Activated B cell treated with CpG ODN at 0.5 μM for 24 hours (primary cell): ENCODE measurements at regions not wholly inside any gene's neighbourhood (a gene's known extent, or its start where the extent isn't known, plus 50 kb on each side); places are given as distances from the start of the nearest gene placed in this dataset.
"Not testable (repeated sequence)": the region's sequence is repeated elsewhere in the genome, so short reads cannot be mapped to it uniquely, and the experiment has no call there.

Experiments
- ATAC-seq: fragments of 200-7000 bp; cut with Tn5 transposase; one replicate; pipeline ENCODE4 v1.10.0; 2021; ENCODE audit warnings: low read depth, mild to moderate bottlenecking, moderate library complexity
- CTCF ChIA-PET: fragments of 350-600 bp; sonication (Branson Sonifier 250); formaldehyde crosslinking; loops from one replicate; lab custom pipeline; 2021; ENCODE audit warnings: antibody characterized with exemption; lab: Charles Lee
- POLR2A ChIA-PET: fragments of 350-600 bp; sonication (Branson Sonifier 250); formaldehyde crosslinking; loops from one replicate; lab custom pipeline; 2021; ENCODE audit warnings: antibody characterized with exemption; lab: Charles Lee
- DNase-seq: peaks from one replicate; pipeline ENCODE4 v3.0.0; 2022
- H3K27ac Mint-ChIP-seq: one replicate; pipeline ENCODE4 v1.8.0; 2020; ENCODE audit warnings: mixed read lengths
- H3K27me3 Mint-ChIP-seq: one replicate; pipeline ENCODE4 v1.8.0; 2021; ENCODE audit warnings: mixed read lengths
- H3K36me3 Mint-ChIP-seq: one replicate; pipeline ENCODE4 v1.8.0; 2021; ENCODE audit warnings: low read depth, mixed read lengths
- H3K4me1 Mint-ChIP-seq: one replicate; pipeline ENCODE4 v1.8.0; 2021; ENCODE audit warnings: mixed read lengths
- H3K4me3 Mint-ChIP-seq: one replicate; pipeline ENCODE4 v1.8.0; 2020; ENCODE audit warnings: mild to moderate bottlenecking, mixed read lengths
- H3K9me3 Mint-ChIP-seq: one replicate; pipeline ENCODE4 v1.8.0; 2020; ENCODE audit warnings: mixed read lengths
- CTCF ChIP-seq: fragments of 200-600 bp; IDR thresholded peaks from one replicate; pipeline ENCODE4 v1.8.0; 2022; ENCODE audit warnings: antibody characterized with exemption, mild to moderate bottlenecking
- intact Hi-C: fragments of 100-400 bp; cut with micrococcal nuclease; formaldehyde crosslinking; loops from one replicate; pipeline ENCODE4 v1.15.1; 2024

- H3K4me1 Mint-ChIP-seq, ATAC-seq, H3K36me3 Mint-ChIP-seq, H3K27me3 Mint-ChIP-seq, CTCF ChIA-PET, H3K4me3 Mint-ChIP-seq, intact Hi-C loops, DNase-seq, H3K9me3 Mint-ChIP-seq, POLR2A ChIA-PET, H3K27ac Mint-ChIP-seq: not testable (repeated sequence)
Measured at GRCh38 chr15:44833081-44833480, 96.8 kb downstream of the TRIM69 start.

- H3K36me3 Mint-ChIP-seq, H3K27me3 Mint-ChIP-seq, H3K4me1 Mint-ChIP-seq, DNase-seq, CTCF ChIA-PET, H3K4me3 Mint-ChIP-seq, POLR2A ChIA-PET, ATAC-seq, intact Hi-C loops, H3K9me3 Mint-ChIP-seq, H3K27ac Mint-ChIP-seq: not testable (repeated sequence)
Measured at GRCh38 chr15:44833761-44834160, 97.4 kb downstream of the TRIM69 start.

GRCh38 chr15:44835082-44835481, 98.8 kb downstream of the TRIM69 start:
- DNase-seq, H3K27me3 Mint-ChIP-seq, POLR2A ChIA-PET, ATAC-seq, H3K27ac Mint-ChIP-seq, H3K9me3 Mint-ChIP-seq, H3K4me1 Mint-ChIP-seq, H3K4me3 Mint-ChIP-seq, H3K36me3 Mint-ChIP-seq, CTCF ChIA-PET, intact Hi-C loops: not testable (repeated sequence)

GRCh38 chr15:44836094-44836493, 99.8 kb downstream of the TRIM69 start:
- H3K27ac Mint-ChIP-seq, result no peak overlapping the region
- no peak for DNase-seq
- no peak overlapping the region for H3K4me3 Mint-ChIP-seq
- TF ChIP-seq CTCF, result no peak
- CTCF ChIA-PET, result no interaction called here
- intact Hi-C loops, result no loop called here
- H3K27me3 Mint-ChIP-seq, result no peaks in the 10 kb centered on the region
- H3K9me3 Mint-ChIP-seq, result no peaks in the 10 kb centered on the region
- POLR2A ChIA-PET, result no interaction called here
- no peaks in the 10 kb centered on the region for H3K4me1 Mint-ChIP-seq
- H3K36me3 Mint-ChIP-seq, result no peaks in the 10 kb centered on the region
- ATAC-seq, result no peak

- H3K27ac Mint-ChIP-seq, DNase-seq, H3K4me1 Mint-ChIP-seq, CTCF ChIA-PET, H3K36me3 Mint-ChIP-seq, H3K4me3 Mint-ChIP-seq, ATAC-seq, H3K9me3 Mint-ChIP-seq, POLR2A ChIA-PET, H3K27me3 Mint-ChIP-seq, intact Hi-C loops: not testable (repeated sequence)
Measured at GRCh38 chr15:44838929-44839328, 102.6 kb downstream of the TRIM69 start.

- H3K9me3 Mint-ChIP-seq, ATAC-seq, H3K27ac Mint-ChIP-seq, H3K27me3 Mint-ChIP-seq, intact Hi-C loops, POLR2A ChIA-PET, H3K4me1 Mint-ChIP-seq, H3K36me3 Mint-ChIP-seq, DNase-seq, CTCF ChIA-PET, H3K4me3 Mint-ChIP-seq: not testable (repeated sequence)
Measured at GRCh38 chr15:44841762-44842161, 105.4 kb downstream of the TRIM69 start.

- POLR2A ChIA-PET, DNase-seq, ATAC-seq, H3K4me3 Mint-ChIP-seq, H3K9me3 Mint-ChIP-seq, intact Hi-C loops, H3K27ac Mint-ChIP-seq, H3K36me3 Mint-ChIP-seq, H3K27me3 Mint-ChIP-seq, H3K4me1 Mint-ChIP-seq: not testable (repeated sequence)
- CTCF ChIA-PET, result interaction anchor here (0.5 kb wide), 1 partner anchor 392 kb away, joined by 3 read pairs; no protein-coding TSS in a partner anchor
Measured at GRCh38 chr15:44842883-44843282, 106.6 kb downstream of the TRIM69 start.

GRCh38 chr15:44844936-44845335, 108.6 kb downstream of the TRIM69 start:
- H3K27me3 Mint-ChIP-seq, ATAC-seq, H3K4me1 Mint-ChIP-seq, POLR2A ChIA-PET, H3K9me3 Mint-ChIP-seq, H3K27ac Mint-ChIP-seq, DNase-seq, H3K36me3 Mint-ChIP-seq, H3K4me3 Mint-ChIP-seq, intact Hi-C loops, CTCF ChIA-PET: not testable (repeated sequence)

- ATAC-seq, H3K4me1 Mint-ChIP-seq, H3K27ac Mint-ChIP-seq, CTCF ChIA-PET, H3K36me3 Mint-ChIP-seq, H3K27me3 Mint-ChIP-seq, POLR2A ChIA-PET, H3K9me3 Mint-ChIP-seq, DNase-seq, intact Hi-C loops, H3K4me3 Mint-ChIP-seq: not testable (repeated sequence)
Measured at GRCh38 chr15:44846156-44846555, 109.8 kb downstream of the TRIM69 start.

- H3K9me3 Mint-ChIP-seq, CTCF ChIA-PET, H3K27me3 Mint-ChIP-seq, intact Hi-C loops, H3K36me3 Mint-ChIP-seq, ATAC-seq, H3K4me3 Mint-ChIP-seq, POLR2A ChIA-PET, DNase-seq, H3K27ac Mint-ChIP-seq, H3K4me1 Mint-ChIP-seq: not testable (repeated sequence)
Measured at GRCh38 chr15:44847555-44847954, 108.9 kb upstream of the TERB2 start.

GRCh38 chr15:44848859-44849258, 107.6 kb upstream of the TERB2 start:
- intact Hi-C loops, H3K27me3 Mint-ChIP-seq: not testable (repeated sequence)

More at GRCh38 chr15:44848859-44849258, 107.6 kb upstream of the TERB2 start:
- H3K36me3 Mint-ChIP-seq, H3K27ac Mint-ChIP-seq, POLR2A ChIA-PET, ATAC-seq, H3K9me3 Mint-ChIP-seq, H3K4me3 Mint-ChIP-seq, H3K4me1 Mint-ChIP-seq, DNase-seq, CTCF ChIA-PET: not testable (repeated sequence)
